Erythroblast (primary cell): ENCODE measurements at regions not wholly inside any gene's neighbourhood (a gene's known extent, or its start where the extent isn't known, plus 50 kb on each side); places are given as distances from the start of the nearest gene placed in this dataset.

Experiments
- GATA1 ChIP-seq: IDR thresholded peaks from 2 replicates; pipeline ENCODE4 v1.6.1; 2011; ENCODE audit warnings: low read depth, mild to moderate bottlenecking, control low read depth, low read length, moderate library complexity
- POLR2A ChIP-seq: IDR thresholded peaks from 2 replicates; pipeline ENCODE4 v1.6.1; 2011; ENCODE audit warnings: mild to moderate bottlenecking, low read length

GRCh38 chr5:17808566-17808965 is 174.3 kb downstream of the TAF11L14 start:
- TF ChIP-seq POLR2A (no peak), GATA1 (no peak)
